Retina (tissue), 1 donor: ENCODE measurements at regions not wholly inside any gene's neighbourhood (a gene's known extent, or its start where the extent isn't known, plus 50 kb on each side); places are given as distances from the start of the nearest gene placed in this dataset.

ENCODE experiments used
- DNase-seq: peaks from one replicate; pipeline ENCODE4 v3.0.0-alpha.2; 2016

GRCh38 chr2:171266102-171266501 lies 105.4 kb upstream of the TLK1 start:
- DNase-seq, result no peak

GRCh38 chr2:171261529-171261928 lies 100.8 kb upstream of the TLK1 start:
- DNase-seq, result peak; percentile 39

- no peak for DNase-seq
Observed at GRCh38 chr2:171260471-171261424, 100.1 kb upstream of the TLK1 start.

- DNase-seq, result no peak
Observed at GRCh38 chr2:171254666-171255065, 94.0 kb upstream of the TLK1 start.

- no peak for DNase-seq
Observed at GRCh38 chr2:171253900-171254650, 93.4 kb upstream of the TLK1 start.

GRCh38 chr2:171253279-171253678 lies 92.6 kb upstream of the TLK1 start:
- no peak for DNase-seq

- no peak for DNase-seq
Observed at GRCh38 chr2:171249689-171250088, 89.0 kb upstream of the TLK1 start.

- DNase-seq, result no peak
Observed at GRCh38 chr2:171247741-171248662, 87.3 kb upstream of the TLK1 start.

GRCh38 chr2:171244970-171245782 lies 84.5 kb upstream of the TLK1 start:
- DNase-seq, result no peak

- DNase-seq, result no peak
Observed at GRCh38 chr2:171244466-171244969, 83.8 kb upstream of the TLK1 start.

- DNase-seq, result no peak
Observed at GRCh38 chr2:171241771-171242170, 81.1 kb upstream of the TLK1 start.

GRCh38 chr2:171238946-171239345 lies 78.3 kb upstream of the TLK1 start:
- DNase-seq, result no peak

- DNase-seq, result no peak
Observed at GRCh38 chr2:171237751-171238505, 77.2 kb upstream of the TLK1 start.

GRCh38 chr2:171235262-171235881 lies 74.7 kb upstream of the TLK1 start:
- DNase-seq, result no peak

- no peak for DNase-seq
Observed at GRCh38 chr2:171230176-171230575, 69.5 kb upstream of the TLK1 start.

- no peak for DNase-seq
Observed at GRCh38 chr2:171228826-171229225, 68.1 kb upstream of the TLK1 start.

GRCh38 chr2:171227066-171227782 lies 66.5 kb upstream of the TLK1 start:
- DNase-seq, result no peak

- DNase-seq, result no peak
Observed at GRCh38 chr2:171226461-171226860, 65.8 kb upstream of the TLK1 start.

- DNase-seq, result no peak
Observed at GRCh38 chr2:171225989-171226388, 65.3 kb upstream of the TLK1 start.
